HL-60 (cell line): ENCODE measurements at regions not wholly inside any gene's neighbourhood (a gene's known extent, or its start where the extent isn't known, plus 50 kb on each side); places are given as distances from the start of the nearest gene placed in this dataset.

Source experiments
- GABPA ChIP-seq: IDR thresholded peaks from 2 replicates; pipeline ENCODE4 v1.6.1; 2012; ENCODE audit warnings: low read depth
- POLR2AphosphoS5 ChIP-seq: IDR thresholded peaks from 2 replicates; pipeline ENCODE4 v1.6.1; 2012; ENCODE audit warnings: low read depth
- REST ChIP-seq: IDR thresholded peaks from 2 replicates; pipeline ENCODE4 v1.6.1; 2012; ENCODE audit warnings: low read depth; ENCODE audit not compliant: insufficient replicate concordance
- TF ChIP-seq, protein P1 (sequence below): IDR thresholded peaks from one replicate; pipeline ENCODE4 v1.5.1; 2011; ENCODE audit warnings: low read length, control low read depth, inconsistent platforms; ENCODE audit not compliant: insufficient read depth

DNA sequence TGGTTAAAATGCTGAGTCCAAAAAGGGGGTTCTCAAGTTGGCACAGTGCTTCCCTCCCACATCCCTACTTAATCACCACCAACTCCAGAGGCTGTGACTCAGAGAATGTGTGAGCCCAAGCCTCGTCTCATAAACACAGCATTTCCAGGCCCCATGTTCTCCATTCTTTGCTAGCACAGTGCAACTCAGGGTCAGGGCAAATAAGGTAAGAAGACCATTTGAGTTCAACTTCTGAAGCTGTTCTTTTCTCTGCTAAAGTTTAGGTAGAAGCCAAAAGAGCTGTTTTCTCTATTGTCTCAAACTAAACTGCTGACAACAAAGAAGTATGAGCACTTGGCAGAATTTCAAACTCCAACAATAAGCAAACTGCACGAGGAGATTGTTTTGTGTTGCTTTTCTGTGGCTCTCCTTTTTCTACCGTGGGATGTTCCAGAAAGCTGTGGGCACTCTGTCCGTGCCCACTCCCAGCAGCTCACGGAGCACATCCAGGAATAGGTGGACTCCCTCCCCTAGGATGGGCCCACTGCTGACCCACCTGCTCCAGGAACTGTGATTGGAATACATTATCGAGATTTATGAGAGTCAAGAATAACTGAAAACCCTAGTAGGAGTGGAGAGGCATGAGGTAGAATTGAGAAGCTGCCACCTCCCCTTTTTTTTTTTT is 494.3 kb downstream of the COG6 start:
- TF ChIP-seq, protein P1, sequence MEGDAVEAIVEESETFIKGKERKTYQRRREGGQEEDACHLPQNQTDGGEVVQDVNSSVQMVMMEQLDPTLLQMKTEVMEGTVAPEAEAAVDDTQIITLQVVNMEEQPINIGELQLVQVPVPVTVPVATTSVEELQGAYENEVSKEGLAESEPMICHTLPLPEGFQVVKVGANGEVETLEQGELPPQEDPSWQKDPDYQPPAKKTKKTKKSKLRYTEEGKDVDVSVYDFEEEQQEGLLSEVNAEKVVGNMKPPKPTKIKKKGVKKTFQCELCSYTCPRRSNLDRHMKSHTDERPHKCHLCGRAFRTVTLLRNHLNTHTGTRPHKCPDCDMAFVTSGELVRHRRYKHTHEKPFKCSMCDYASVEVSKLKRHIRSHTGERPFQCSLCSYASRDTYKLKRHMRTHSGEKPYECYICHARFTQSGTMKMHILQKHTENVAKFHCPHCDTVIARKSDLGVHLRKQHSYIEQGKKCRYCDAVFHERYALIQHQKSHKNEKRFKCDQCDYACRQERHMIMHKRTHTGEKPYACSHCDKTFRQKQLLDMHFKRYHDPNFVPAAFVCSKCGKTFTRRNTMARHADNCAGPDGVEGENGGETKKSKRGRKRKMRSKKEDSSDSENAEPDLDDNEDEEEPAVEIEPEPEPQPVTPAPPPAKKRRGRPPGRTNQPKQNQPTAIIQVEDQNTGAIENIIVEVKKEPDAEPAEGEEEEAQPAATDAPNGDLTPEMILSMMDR, result no peak
- TF ChIP-seq REST (no peak), POLR2AphosphoS5 (no peak), GABPA (no peak)
